ENCODE measurements at regions not wholly inside any gene's neighbourhood (a gene's known extent, or its start where the extent isn't known, plus 50 kb on each side); places are given as distances from the start of the nearest gene placed in this dataset.

DNA sequence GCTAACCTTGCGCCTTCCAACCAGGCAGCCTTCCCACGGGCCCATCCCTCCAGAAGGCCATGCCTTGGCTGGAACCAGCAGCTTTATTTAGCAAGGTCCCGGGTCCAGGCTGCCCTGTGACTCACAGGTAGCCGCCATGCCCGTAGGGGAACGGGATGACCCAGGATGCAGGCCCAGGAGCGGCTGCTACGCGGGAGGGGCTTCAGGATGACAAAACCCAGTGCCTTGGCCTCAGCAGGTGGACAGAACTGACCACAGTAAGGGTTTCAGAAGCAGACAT is 63.3 kb downstream of the RTP5 start:
- no peaks in the 10 kb centered on the region for H3K9me3 ChIP-seq (ENCODE audit: control insufficient read depth in 2 of 2, low read length in 2 of 2)
- H3K36me3 ChIP-seq (ENCODE audit: control insufficient read depth in 2 of 2, insufficient read depth in 2 of 2, low read length in 2 of 2) = no peaks in the 10 kb centered on the region
- H3K4me3 ChIP-seq (ENCODE audit: low read length in 2 of 2) = no peak overlapping the region
- H3K27ac ChIP-seq (ENCODE audit: low read depth in 2 of 2, low read length in 2 of 2) = peak overlapping the region in 1 of 2 donors; percentile 26
- H3K4me1 ChIP-seq (ENCODE audit: control insufficient read depth in 2 of 2, insufficient read depth in 2 of 2, low read length in 2 of 2) = peaks cover 7 to 12% of the 10 kb centered on the region in 2 donors
- no peaks in the 10 kb centered on the region for H3K27me3 ChIP-seq (ENCODE audit: control insufficient read depth in 2 of 2, insufficient read depth in 2 of 2, low read length in 2 of 2)
- no peak overlapping the region for H3K9ac ChIP-seq (ENCODE audit: low read depth in 1 of 2, low read length in 2 of 2)

DNA sequence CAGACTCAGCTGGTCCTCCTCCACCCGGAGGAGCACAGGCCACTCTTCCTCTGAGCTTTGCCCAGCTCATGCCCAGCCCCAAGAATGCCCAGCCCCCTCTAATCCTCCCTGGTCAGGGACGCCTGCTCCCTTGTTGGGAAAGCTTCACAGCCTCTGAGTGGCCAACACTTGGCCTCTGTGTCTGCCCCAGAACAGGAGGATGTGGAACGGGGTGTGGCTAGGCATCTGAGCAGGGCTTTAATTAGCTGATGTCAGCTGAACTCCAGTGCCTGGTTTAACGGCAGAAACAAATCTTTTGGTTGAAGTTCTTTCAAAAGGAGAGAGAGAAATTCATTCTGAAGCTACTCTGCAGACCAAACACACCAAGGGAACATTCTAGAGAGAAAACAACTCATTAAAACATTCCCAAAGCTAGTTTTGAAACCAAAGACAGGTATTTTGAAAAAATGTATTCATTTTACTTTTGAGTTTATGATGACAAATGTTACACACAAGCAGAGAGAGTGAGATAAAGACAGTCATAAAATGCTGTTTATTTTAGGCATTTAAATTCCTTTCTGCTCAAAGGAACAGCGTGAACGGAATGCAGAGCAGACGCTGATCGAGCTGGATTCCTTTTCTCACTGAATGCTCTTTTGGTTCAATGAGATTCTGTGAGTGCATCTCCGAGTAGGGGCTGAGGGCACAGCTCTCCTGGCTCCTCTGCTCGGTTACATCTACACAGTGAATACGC is 63.8 kb downstream of the RTP5 start:
- Histone ChIP-seq H3K4me3 (ENCODE audit: low read length in 2 of 2) (no peak overlapping the region), H3K27ac (ENCODE audit: low read depth in 2 of 2, low read length in 2 of 2) (peak overlapping the region in 1 of 2 donors; percentile 26), H3K9ac (ENCODE audit: low read depth in 1 of 2, low read length in 2 of 2) (no peak overlapping the region)

DNA sequence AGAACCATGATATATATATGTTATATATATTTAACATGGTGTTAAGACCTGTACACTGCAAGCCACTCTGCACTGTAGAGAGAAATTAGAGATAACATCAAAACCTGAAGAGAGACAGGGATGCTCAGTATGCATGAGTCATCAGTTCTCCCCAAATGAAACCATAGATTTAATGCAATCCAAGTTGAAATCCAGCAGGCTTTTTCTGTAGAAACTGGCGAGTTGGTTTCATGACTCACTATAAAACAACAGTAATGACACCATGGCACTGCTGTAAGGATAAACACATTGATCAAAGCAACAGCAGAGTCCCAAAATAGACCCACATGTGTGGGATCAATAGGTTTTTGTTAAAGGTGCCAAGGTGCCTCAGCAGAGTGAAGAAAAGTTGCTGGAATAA is 65.8 kb downstream of the RTP5 start:
- Histone ChIP-seq H3K27ac (ENCODE audit: low read depth in 2 of 2, low read length in 2 of 2) (no peak overlapping the region), H3K9ac (ENCODE audit: low read depth in 1 of 2, low read length in 2 of 2) (no peak overlapping the region), H3K4me3 (ENCODE audit: low read length in 2 of 2) (no peak overlapping the region), H3K36me3 (ENCODE audit: control insufficient read depth in 2 of 2, insufficient read depth in 2 of 2, low read length in 2 of 2) (no peaks in the 10 kb centered on the region), H3K4me1 (ENCODE audit: control insufficient read depth in 2 of 2, insufficient read depth in 2 of 2, low read length in 2 of 2) (peaks cover 7 to 12% of the 10 kb centered on the region in 2 donors), H3K27me3 (ENCODE audit: control insufficient read depth in 2 of 2, insufficient read depth in 2 of 2, low read length in 2 of 2) (no peaks in the 10 kb centered on the region), H3K9me3 (ENCODE audit: control insufficient read depth in 2 of 2, low read length in 2 of 2) (no peaks in the 10 kb centered on the region)

More for the DNA sequence above, 63.8 kb downstream of the RTP5 start:
- no peaks in the 10 kb centered on the region for H3K9me3 ChIP-seq (ENCODE audit: control insufficient read depth in 2 of 2, low read length in 2 of 2)
- H3K4me1 ChIP-seq (ENCODE audit: control insufficient read depth in 2 of 2, insufficient read depth in 2 of 2, low read length in 2 of 2) = peaks cover 7 to 12% of the 10 kb centered on the region in 2 donors
- H3K36me3 ChIP-seq (ENCODE audit: control insufficient read depth in 2 of 2, insufficient read depth in 2 of 2, low read length in 2 of 2) = no peaks in the 10 kb centered on the region
- no peaks in the 10 kb centered on the region for H3K27me3 ChIP-seq (ENCODE audit: control insufficient read depth in 2 of 2, insufficient read depth in 2 of 2, low read length in 2 of 2)

DNA sequence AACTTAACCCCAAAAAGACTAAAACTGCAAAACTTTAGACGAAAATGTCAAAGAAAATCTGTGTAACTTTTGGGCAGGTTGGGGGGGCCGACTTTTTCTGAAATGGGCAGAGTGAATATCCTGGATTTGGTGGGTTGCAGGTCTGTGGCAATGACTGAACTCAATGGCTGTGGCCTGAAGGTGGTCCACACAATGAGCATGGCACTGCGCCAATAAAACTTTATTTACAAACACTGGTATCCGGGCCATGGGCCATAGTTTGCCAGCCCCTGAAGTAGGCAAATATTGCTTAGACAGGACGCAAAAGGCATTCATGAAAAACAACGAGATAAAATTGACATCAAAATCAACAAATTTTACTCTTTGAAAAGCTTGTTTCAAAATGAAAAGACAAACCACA is 66.2 kb downstream of the RTP5 start:
- Histone ChIP-seq H3K9ac (ENCODE audit: low read depth in 1 of 2, low read length in 2 of 2) (no peak overlapping the region), H3K27ac (ENCODE audit: low read depth in 2 of 2, low read length in 2 of 2) (no peak overlapping the region), H3K4me3 (ENCODE audit: low read length in 2 of 2) (no peak overlapping the region), H3K9me3 (ENCODE audit: control insufficient read depth in 2 of 2, low read length in 2 of 2) (no peaks in the 10 kb centered on the region), H3K36me3 (ENCODE audit: control insufficient read depth in 2 of 2, insufficient read depth in 2 of 2, low read length in 2 of 2) (no peaks in the 10 kb centered on the region), H3K4me1 (ENCODE audit: control insufficient read depth in 2 of 2, insufficient read depth in 2 of 2, low read length in 2 of 2) (peaks cover 7 to 12% of the 10 kb centered on the region in 2 donors), H3K27me3 (ENCODE audit: control insufficient read depth in 2 of 2, insufficient read depth in 2 of 2, low read length in 2 of 2) (no peaks in the 10 kb centered on the region)

DNA sequence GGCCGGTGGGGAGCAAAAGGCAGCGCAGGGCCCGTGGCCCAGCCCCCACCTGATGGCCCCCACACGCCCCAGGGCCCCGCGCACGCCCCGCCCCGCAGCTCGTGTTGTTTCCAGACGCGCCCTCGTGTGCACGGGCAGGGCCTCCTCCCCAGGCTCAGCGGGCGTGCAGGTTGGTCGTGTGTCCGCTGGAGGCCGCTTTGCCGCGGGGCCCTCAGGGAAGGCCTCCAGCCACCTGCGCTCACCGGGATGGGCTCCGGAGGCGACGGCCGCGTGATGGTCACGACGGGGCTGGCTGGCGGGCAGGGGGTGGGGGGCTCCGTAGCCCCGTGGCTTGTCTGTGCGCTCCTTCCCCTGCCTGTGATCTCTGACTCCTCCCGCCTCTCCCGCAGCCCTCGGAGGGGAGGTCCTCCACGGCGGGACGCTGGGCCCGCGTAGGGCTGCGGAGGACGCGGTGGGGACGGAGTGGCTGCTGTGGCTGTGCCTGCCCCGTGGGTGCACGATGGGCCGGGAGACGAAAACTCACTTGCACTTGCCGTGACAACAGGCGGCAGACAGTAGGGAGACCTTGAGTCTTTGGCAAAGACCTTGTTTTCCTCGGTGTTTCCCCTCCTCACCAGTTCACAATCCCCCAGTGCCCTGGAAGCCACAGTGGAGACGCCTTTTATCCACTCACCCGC is 67.1 kb downstream of the RTP5 start:
- Histone ChIP-seq H3K27ac (ENCODE audit: low read depth in 2 of 2, low read length in 2 of 2) (no peak overlapping the region), H3K4me3 (ENCODE audit: low read length in 2 of 2) (no peak overlapping the region), H3K9ac (ENCODE audit: low read depth in 1 of 2, low read length in 2 of 2) (no peak overlapping the region), H3K36me3 (ENCODE audit: control insufficient read depth in 2 of 2, insufficient read depth in 2 of 2, low read length in 2 of 2) (no peaks in the 10 kb centered on the region), H3K27me3 (ENCODE audit: control insufficient read depth in 2 of 2, insufficient read depth in 2 of 2, low read length in 2 of 2) (no peaks in the 10 kb centered on the region), H3K9me3 (ENCODE audit: control insufficient read depth in 2 of 2, low read length in 2 of 2) (no peaks in the 10 kb centered on the region), H3K4me1 (ENCODE audit: control insufficient read depth in 2 of 2, insufficient read depth in 2 of 2, low read length in 2 of 2) (peaks cover 7 to 12% of the 10 kb centered on the region in 2 donors)

DNA sequence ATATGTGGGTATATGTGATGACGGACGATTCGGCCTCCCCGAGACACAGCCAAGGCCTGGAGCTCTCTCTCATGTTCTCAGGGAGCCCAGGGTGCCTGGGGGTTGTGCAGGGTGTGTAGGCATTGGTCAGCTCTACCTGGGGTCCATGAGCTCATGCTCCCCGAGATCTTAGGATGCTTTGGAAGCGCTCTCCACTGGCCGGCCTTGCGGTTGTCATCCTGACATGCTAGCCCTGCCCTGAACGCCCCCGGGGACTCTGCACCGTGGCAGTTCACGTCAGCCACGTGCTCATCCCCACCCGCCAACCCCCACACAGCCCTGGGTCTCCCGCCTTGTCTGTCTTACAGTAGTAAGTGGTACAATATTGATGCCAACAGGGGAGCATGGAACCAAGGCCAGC is 67.8 kb downstream of the RTP5 start:
- no peak overlapping the region for H3K9ac ChIP-seq (ENCODE audit: low read depth in 1 of 2, low read length in 2 of 2)
- H3K27ac ChIP-seq (ENCODE audit: low read depth in 2 of 2, low read length in 2 of 2) = no peak overlapping the region
- H3K9me3 ChIP-seq (ENCODE audit: control insufficient read depth in 2 of 2, low read length in 2 of 2) = no peaks in the 10 kb centered on the region
- peaks cover 7 to 12% of the 10 kb centered on the region in 2 donors for H3K4me1 ChIP-seq (ENCODE audit: control insufficient read depth in 2 of 2, insufficient read depth in 2 of 2, low read length in 2 of 2)
- H3K27me3 ChIP-seq (ENCODE audit: control insufficient read depth in 2 of 2, insufficient read depth in 2 of 2, low read length in 2 of 2) = no peaks in the 10 kb centered on the region
- H3K36me3 ChIP-seq (ENCODE audit: control insufficient read depth in 2 of 2, insufficient read depth in 2 of 2, low read length in 2 of 2) = no peaks in the 10 kb centered on the region
- no peak overlapping the region for H3K4me3 ChIP-seq (ENCODE audit: low read length in 2 of 2)

DNA sequence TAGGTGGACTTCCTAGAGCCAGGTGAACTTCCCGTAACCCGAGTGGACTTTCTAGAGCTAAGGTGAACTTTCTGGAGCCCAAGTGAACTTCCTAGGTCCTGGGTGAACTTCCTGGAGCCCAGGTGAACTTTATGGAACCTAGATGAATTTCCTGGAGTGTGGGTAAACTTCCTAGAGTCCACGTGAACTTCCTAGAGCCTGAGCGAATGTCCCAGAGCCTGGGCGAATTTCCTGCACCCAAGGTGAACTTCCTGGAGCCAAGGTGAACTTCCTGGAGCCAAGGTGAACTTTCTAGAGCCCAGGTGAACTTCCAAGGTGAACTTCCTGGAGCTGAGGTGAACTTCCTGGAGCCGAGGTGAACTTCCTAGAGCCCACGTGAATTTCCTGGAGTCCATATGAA is 70.0 kb downstream of the RTP5 start:
- Histone ChIP-seq H3K27ac (ENCODE audit: low read depth in 2 of 2, low read length in 2 of 2) (no peak overlapping the region), H3K9ac (ENCODE audit: low read depth in 1 of 2, low read length in 2 of 2) (no peak overlapping the region), H3K36me3 (ENCODE audit: control insufficient read depth in 2 of 2, insufficient read depth in 2 of 2, low read length in 2 of 2) (no peaks in the 10 kb centered on the region), H3K4me1 (ENCODE audit: control insufficient read depth in 2 of 2, insufficient read depth in 2 of 2, low read length in 2 of 2) (no peaks in the 10 kb centered on the region), H3K9me3 (ENCODE audit: control insufficient read depth in 2 of 2, low read length in 2 of 2) (no peaks in the 10 kb centered on the region), H3K27me3 (ENCODE audit: control insufficient read depth in 2 of 2, insufficient read depth in 2 of 2, low read length in 2 of 2) (no peaks in the 10 kb centered on the region), H3K4me3 (ENCODE audit: low read length in 2 of 2) (no peak overlapping the region)

DNA sequence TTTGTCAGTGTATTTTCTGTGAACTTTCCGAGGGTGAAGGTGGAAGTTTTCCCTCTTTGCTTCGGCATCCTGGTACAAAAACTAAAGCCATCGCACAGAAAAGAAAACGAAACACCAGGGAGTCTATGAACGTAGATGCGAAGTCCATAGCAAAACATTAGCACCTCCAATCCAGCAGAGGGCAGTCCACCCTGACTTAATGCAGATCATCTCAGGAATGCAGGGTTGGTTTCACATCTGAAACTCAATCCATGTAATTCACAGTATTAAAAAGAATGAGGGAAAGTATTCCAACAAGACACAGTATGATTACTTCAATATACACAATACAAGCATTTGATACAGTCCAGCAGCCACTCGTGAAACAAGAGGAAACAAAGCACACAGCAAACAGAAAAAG is 70.8 kb downstream of the RTP5 start:
- no peaks in the 10 kb centered on the region for H3K27me3 ChIP-seq (ENCODE audit: control insufficient read depth in 2 of 2, insufficient read depth in 2 of 2, low read length in 2 of 2)
- H3K9ac ChIP-seq (ENCODE audit: low read depth in 1 of 2, low read length in 2 of 2) = no peak overlapping the region
- H3K4me1 ChIP-seq (ENCODE audit: control insufficient read depth in 2 of 2, insufficient read depth in 2 of 2, low read length in 2 of 2) = no peaks in the 10 kb centered on the region
- H3K4me3 ChIP-seq (ENCODE audit: low read length in 2 of 2) = no peak overlapping the region
- no peak overlapping the region for H3K27ac ChIP-seq (ENCODE audit: low read depth in 2 of 2, low read length in 2 of 2)
- H3K9me3 ChIP-seq (ENCODE audit: control insufficient read depth in 2 of 2, low read length in 2 of 2) = no peaks in the 10 kb centered on the region
- H3K36me3 ChIP-seq (ENCODE audit: control insufficient read depth in 2 of 2, insufficient read depth in 2 of 2, low read length in 2 of 2) = no peaks in the 10 kb centered on the region

DNA sequence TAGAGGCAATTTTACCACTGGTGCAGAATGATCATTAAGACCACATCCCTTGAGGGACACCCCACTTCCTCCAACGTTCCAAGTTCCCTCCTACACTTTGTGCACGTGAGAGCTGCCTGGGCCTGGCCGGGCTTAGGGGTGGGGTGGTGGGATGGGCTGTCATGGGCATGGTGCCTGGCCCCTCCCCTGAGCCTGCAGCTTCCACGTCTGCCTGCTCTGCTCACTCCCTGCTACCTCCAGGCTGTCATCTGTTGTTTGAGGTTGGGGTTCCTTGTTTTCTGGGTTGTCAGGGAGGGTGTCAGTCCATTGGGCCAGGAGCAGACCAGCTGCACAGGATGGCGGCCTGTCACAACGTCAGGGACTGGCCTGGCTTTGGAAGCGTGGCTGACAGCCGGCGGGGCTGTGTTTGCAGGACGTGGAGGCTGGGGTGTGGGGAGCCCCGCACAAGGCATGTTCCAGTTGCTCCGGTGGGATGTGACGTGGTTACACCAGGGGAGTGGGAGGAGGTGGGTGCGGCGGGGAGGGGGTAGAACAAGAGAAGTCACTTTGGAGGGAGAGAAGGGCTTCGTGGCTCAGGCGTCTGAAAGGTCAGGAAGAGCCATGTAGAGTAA is 72.3 kb downstream of the RTP5 start:
- no peaks in the 10 kb centered on the region for H3K27me3 ChIP-seq (ENCODE audit: control insufficient read depth in 2 of 2, insufficient read depth in 2 of 2, low read length in 2 of 2)
- no peaks in the 10 kb centered on the region for H3K9me3 ChIP-seq (ENCODE audit: control insufficient read depth in 2 of 2, low read length in 2 of 2)
- H3K9ac ChIP-seq (ENCODE audit: low read depth in 1 of 2, low read length in 2 of 2) = no peak overlapping the region
- no peak overlapping the region for H3K4me3 ChIP-seq (ENCODE audit: low read length in 2 of 2)
- H3K27ac ChIP-seq (ENCODE audit: low read depth in 2 of 2, low read length in 2 of 2) = no peak overlapping the region
- H3K4me1 ChIP-seq (ENCODE audit: control insufficient read depth in 2 of 2, insufficient read depth in 2 of 2, low read length in 2 of 2) = no peaks in the 10 kb centered on the region
- H3K36me3 ChIP-seq (ENCODE audit: control insufficient read depth in 2 of 2, insufficient read depth in 2 of 2, low read length in 2 of 2) = no peaks in the 10 kb centered on the region

DNA sequence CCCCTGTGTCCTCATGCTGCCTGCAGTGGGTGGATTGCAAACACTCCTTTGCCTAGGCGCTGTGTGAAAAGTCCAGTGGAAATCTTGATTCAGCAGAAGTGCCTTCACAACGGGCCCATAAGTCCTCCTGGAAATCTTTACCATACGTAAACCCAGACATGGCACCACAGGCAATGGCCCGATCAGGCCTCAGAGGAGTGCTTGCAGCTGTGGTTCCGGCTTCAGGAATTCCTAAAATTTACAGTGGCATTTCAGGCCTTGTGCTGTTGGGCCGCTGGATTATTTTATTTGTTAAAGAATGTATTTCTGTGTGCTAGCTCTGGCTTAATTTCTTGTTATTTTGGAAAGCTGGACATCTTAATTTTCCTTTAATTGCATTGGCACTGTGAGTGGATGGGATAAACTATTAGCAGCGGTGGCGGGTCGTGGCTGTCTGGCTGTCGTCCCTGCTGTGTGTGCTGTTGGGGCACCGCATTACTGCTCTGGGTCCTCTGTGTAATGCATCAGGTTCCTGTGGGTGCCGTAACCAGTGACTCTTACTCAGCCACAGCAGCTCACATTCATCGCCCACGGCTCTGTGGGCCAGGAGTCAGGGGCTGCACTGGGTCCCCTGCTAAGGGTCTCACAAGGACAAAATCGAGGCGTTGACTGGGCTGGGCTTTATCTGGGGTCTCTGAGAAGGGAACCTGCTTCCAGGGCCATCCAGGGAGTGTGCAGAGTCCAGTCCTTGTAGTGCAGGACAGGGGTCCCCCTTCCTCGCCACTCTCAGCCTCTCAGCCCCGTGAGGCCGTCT is 73.1 kb downstream of the RTP5 start:
- H3K27ac ChIP-seq (ENCODE audit: low read depth in 2 of 2, low read length in 2 of 2) = no peak overlapping the region
- no peak overlapping the region for H3K9ac ChIP-seq (ENCODE audit: low read depth in 1 of 2, low read length in 2 of 2)
- H3K36me3 ChIP-seq (ENCODE audit: control insufficient read depth in 2 of 2, insufficient read depth in 2 of 2, low read length in 2 of 2) = no peaks in the 10 kb centered on the region
- no peaks in the 10 kb centered on the region for H3K27me3 ChIP-seq (ENCODE audit: control insufficient read depth in 2 of 2, insufficient read depth in 2 of 2, low read length in 2 of 2)
- H3K4me3 ChIP-seq (ENCODE audit: low read length in 2 of 2) = no peak overlapping the region
- H3K9me3 ChIP-seq (ENCODE audit: control insufficient read depth in 2 of 2, low read length in 2 of 2) = no peaks in the 10 kb centered on the region
- H3K4me1 ChIP-seq (ENCODE audit: control insufficient read depth in 2 of 2, insufficient read depth in 2 of 2, low read length in 2 of 2) = no peaks in the 10 kb centered on the region

All from mucosa of rectum (tissue), 2 donors.